ENCODE measurements at regions not wholly inside any gene's neighbourhood (a gene's known extent, or its start where the extent isn't known, plus 50 kb on each side); places are given as distances from the start of the nearest gene placed in this dataset.

- WGBS (ENCODE audit: extremely low coverage, insufficient coverage, insufficient read length), result no CpG with 5 or more reads among the region's 3 CpGs
- H2BK5ac ChIP-seq (ENCODE audit: low read depth, low read length, poor library complexity), result no peak overlapping the region
Measured at GRCh38 chr4:180281724-180282123, 1961.5 kb upstream of the TENM3 start.

GRCh38 chr4:180284267-180284666, 1958.9 kb upstream of the TENM3 start:
- Histone ChIP-seq H2BK120ac (ENCODE audit: insufficient read depth, low read length, poor library complexity) (no peak overlapping the region), H2BK5ac (ENCODE audit: low read depth, low read length, poor library complexity) (no peak overlapping the region), H2AFZ (ENCODE audit: insufficient read depth, low read length, poor library complexity) (no peak overlapping the region), H3K4ac (ENCODE audit: low read depth, low read length) (no peak overlapping the region), H4K8ac (ENCODE audit: low read depth, low read length) (no peak overlapping the region), H2AK5ac (ENCODE audit: low read length) (no peak overlapping the region), H3K79me2 (ENCODE audit: control insufficient read depth, insufficient read depth, low read length, poor library complexity) (no peaks in the 10 kb centered on the region), H3K23ac (ENCODE audit: low read length) (no peak overlapping the region), H3K27ac (ENCODE audit: low read depth, low read length) (no peak overlapping the region), H4K12ac (ENCODE audit: low read depth, low read length) (no peak overlapping the region), H3K9me3 (ENCODE audit: insufficient read depth, low read depth, low read length) (no peaks in the 10 kb centered on the region), H3K4me3 (ENCODE audit: low read depth, low read length) (no peak overlapping the region), H4K91ac (ENCODE audit: low read depth, low read length) (no peak overlapping the region), H3K18ac (ENCODE audit: low read length) (no peak overlapping the region), H3K4me2 (ENCODE audit: low read length) (no peak overlapping the region), H2BK12ac (ENCODE audit: low read length) (no peak overlapping the region), H3K4me1 (ENCODE audit: control insufficient read depth in 1 of 2, insufficient read depth in 2 of 2, low read length in 2 of 2) (no peaks in the 10 kb centered on the region), H3K36me3 (ENCODE audit: control insufficient read depth in 1 of 2, insufficient read depth in 2 of 2, low read length in 2 of 2) (no peaks in the 10 kb centered on the region), H3K27me3 (ENCODE audit: insufficient read depth, low read length) (no peaks in the 10 kb centered on the region), H3K9ac (ENCODE audit: low read length) (no peak overlapping the region), H3K14ac (ENCODE audit: low read length) (no peak overlapping the region), H3K79me1 (ENCODE audit: low read length) (no peaks in the 10 kb centered on the region)
- no peak for DNase-seq
- WGBS (ENCODE audit: extremely low coverage, insufficient coverage, insufficient read length), result no CpG with 5 or more reads among the region's 3 CpGs

More at GRCh38 chr4:180281724-180282123, 1961.5 kb upstream of the TENM3 start:
- Histone ChIP-seq H3K9me3 (ENCODE audit: insufficient read depth, low read depth, low read length) (no peaks in the 10 kb centered on the region), H3K4ac (ENCODE audit: low read depth, low read length) (no peak overlapping the region), H4K91ac (ENCODE audit: low read depth, low read length) (no peak overlapping the region), H3K27me3 (ENCODE audit: insufficient read depth, low read length) (no peaks in the 10 kb centered on the region), H3K36me3 (ENCODE audit: control insufficient read depth in 1 of 2, insufficient read depth in 2 of 2, low read length in 2 of 2) (no peaks in the 10 kb centered on the region), H3K79me1 (ENCODE audit: low read length) (no peaks in the 10 kb centered on the region), H3K27ac (ENCODE audit: low read depth, low read length) (no peak overlapping the region), H3K4me3 (ENCODE audit: low read depth, low read length) (no peak overlapping the region), H2AFZ (ENCODE audit: insufficient read depth, low read length, poor library complexity) (no peak overlapping the region), H3K18ac (ENCODE audit: low read length) (no peak overlapping the region), H3K14ac (ENCODE audit: low read length) (no peak overlapping the region), H3K4me2 (ENCODE audit: low read length) (no peak overlapping the region), H2BK120ac (ENCODE audit: insufficient read depth, low read length, poor library complexity) (no peak overlapping the region), H3K9ac (ENCODE audit: low read length) (no peak overlapping the region), H2AK5ac (ENCODE audit: low read length) (no peak overlapping the region), H4K12ac (ENCODE audit: low read depth, low read length) (no peak overlapping the region), H3K23ac (ENCODE audit: low read length) (no peak overlapping the region), H4K8ac (ENCODE audit: low read depth, low read length) (no peak overlapping the region), H3K4me1 (ENCODE audit: control insufficient read depth in 1 of 2, insufficient read depth in 2 of 2, low read length in 2 of 2) (no peaks in the 10 kb centered on the region), H2BK12ac (ENCODE audit: low read length) (no peak overlapping the region), H3K79me2 (ENCODE audit: control insufficient read depth, insufficient read depth, low read length, poor library complexity) (no peaks in the 10 kb centered on the region)
- DNase-seq, result no peak

GRCh38 chr4:180285796-180286195, 1957.4 kb upstream of the TENM3 start:
- no peak overlapping the region for H2BK120ac ChIP-seq (ENCODE audit: insufficient read depth, low read length, poor library complexity)
- no peak overlapping the region for H4K8ac ChIP-seq (ENCODE audit: low read depth, low read length)
- H3K4me1 ChIP-seq (ENCODE audit: control insufficient read depth in 1 of 2, insufficient read depth in 2 of 2, low read length in 2 of 2), result no peaks in the 10 kb centered on the region
- H3K14ac ChIP-seq (ENCODE audit: low read length), result no peak overlapping the region
- no peaks in the 10 kb centered on the region for H3K79me2 ChIP-seq (ENCODE audit: control insufficient read depth, insufficient read depth, low read length, poor library complexity)
- no peak overlapping the region for H2AK5ac ChIP-seq (ENCODE audit: low read length)
- no peak overlapping the region for H4K91ac ChIP-seq (ENCODE audit: low read depth, low read length)
- no peak overlapping the region for H3K27ac ChIP-seq (ENCODE audit: low read depth, low read length)
- H2BK12ac ChIP-seq (ENCODE audit: low read length), result no peak overlapping the region
- no peak overlapping the region for H3K9ac ChIP-seq (ENCODE audit: low read length)
- no peak overlapping the region for H3K4ac ChIP-seq (ENCODE audit: low read depth, low read length)
- no peak overlapping the region for H3K23ac ChIP-seq (ENCODE audit: low read length)
- no peak overlapping the region for H4K12ac ChIP-seq (ENCODE audit: low read depth, low read length)
- H2BK5ac ChIP-seq (ENCODE audit: low read depth, low read length, poor library complexity), result no peak overlapping the region
- H3K9me3 ChIP-seq (ENCODE audit: insufficient read depth, low read depth, low read length), result no peaks in the 10 kb centered on the region
- DNase-seq, result no peak
- no peak overlapping the region for H3K4me3 ChIP-seq (ENCODE audit: low read depth, low read length)
- no CpG with 5 or more reads among the region's 1 CpG for WGBS (ENCODE audit: extremely low coverage, insufficient coverage, insufficient read length)
- H3K27me3 ChIP-seq (ENCODE audit: insufficient read depth, low read length), result no peaks in the 10 kb centered on the region
- H3K36me3 ChIP-seq (ENCODE audit: control insufficient read depth in 1 of 2, insufficient read depth in 2 of 2, low read length in 2 of 2), result no peaks in the 10 kb centered on the region
- no peaks in the 10 kb centered on the region for H3K79me1 ChIP-seq (ENCODE audit: low read length)
- no peak overlapping the region for H3K4me2 ChIP-seq (ENCODE audit: low read length)
- H2AFZ ChIP-seq (ENCODE audit: insufficient read depth, low read length, poor library complexity), result no peak overlapping the region
- no peak overlapping the region for H3K18ac ChIP-seq (ENCODE audit: low read length)

DNA sequence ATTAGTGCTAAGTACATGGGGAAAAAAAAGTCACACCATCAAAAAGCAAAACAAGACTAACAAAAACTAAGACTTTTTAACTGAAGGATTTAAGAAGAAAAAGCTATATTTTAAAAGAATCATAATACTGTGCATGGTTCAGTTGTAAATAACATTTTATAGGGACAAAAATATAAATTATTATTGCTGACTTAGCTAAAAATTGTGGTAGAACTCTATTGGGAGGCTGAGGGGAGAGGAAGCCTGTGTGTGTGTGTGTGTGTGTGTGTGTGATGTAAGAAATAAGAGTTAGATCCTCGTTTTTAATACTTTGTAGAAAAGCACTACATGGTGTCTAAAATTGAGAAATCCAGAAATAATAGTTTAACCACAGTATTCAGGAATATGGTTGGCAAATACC, 1950.9 kb upstream of the TENM3 start:
- no peaks in the 10 kb centered on the region for H3K36me3 ChIP-seq (ENCODE audit: control insufficient read depth in 1 of 2, insufficient read depth in 2 of 2, low read length in 2 of 2)
- no peak overlapping the region for H2BK12ac ChIP-seq (ENCODE audit: low read length)
- H3K14ac ChIP-seq (ENCODE audit: low read length), result no peak overlapping the region
- no peaks in the 10 kb centered on the region for H3K27me3 ChIP-seq (ENCODE audit: insufficient read depth, low read length)
- WGBS (ENCODE audit: extremely low coverage, insufficient coverage, insufficient read length), result no CpG with 5 or more reads among the region's 1 CpG
- no peaks in the 10 kb centered on the region for H3K4me1 ChIP-seq (ENCODE audit: control insufficient read depth in 1 of 2, insufficient read depth in 2 of 2, low read length in 2 of 2)
- no peak overlapping the region for H2AFZ ChIP-seq (ENCODE audit: insufficient read depth, low read length, poor library complexity)
- DNase-seq, result no peak
- H3K9me3 ChIP-seq (ENCODE audit: insufficient read depth, low read depth, low read length), result no peaks in the 10 kb centered on the region
- H3K23ac ChIP-seq (ENCODE audit: low read length), result no peak overlapping the region
- no peaks in the 10 kb centered on the region for H3K79me2 ChIP-seq (ENCODE audit: control insufficient read depth, insufficient read depth, low read length, poor library complexity)
- H3K79me1 ChIP-seq (ENCODE audit: low read length), result no peaks in the 10 kb centered on the region
- no peak overlapping the region for H3K4me3 ChIP-seq (ENCODE audit: low read depth, low read length)
- no peak overlapping the region for H3K4me2 ChIP-seq (ENCODE audit: low read length)
- H3K9ac ChIP-seq (ENCODE audit: low read length), result no peak overlapping the region
- no peak overlapping the region for H4K8ac ChIP-seq (ENCODE audit: low read depth, low read length)
- H4K91ac ChIP-seq (ENCODE audit: low read depth, low read length), result no peak overlapping the region
- no peak overlapping the region for H2BK120ac ChIP-seq (ENCODE audit: insufficient read depth, low read length, poor library complexity)
- H3K4ac ChIP-seq (ENCODE audit: low read depth, low read length), result no peak overlapping the region
- H2AK5ac ChIP-seq (ENCODE audit: low read length), result no peak overlapping the region
- H3K18ac ChIP-seq (ENCODE audit: low read length), result no peak overlapping the region
- H3K27ac ChIP-seq (ENCODE audit: low read depth, low read length), result no peak overlapping the region
- no peak overlapping the region for H2BK5ac ChIP-seq (ENCODE audit: low read depth, low read length, poor library complexity)
- H4K12ac ChIP-seq (ENCODE audit: low read depth, low read length), result no peak overlapping the region
